GM12891 (cell line): ENCODE measurements at regions not wholly inside any gene's neighbourhood (a gene's known extent, or its start where the extent isn't known, plus 50 kb on each side); places are given as distances from the start of the nearest gene placed in this dataset.

Source experiments
- PAX5 ChIP-seq: IDR thresholded peaks from 2 replicates; pipeline ENCODE4 v1.6.1; 2011; ENCODE audit warnings: low read length, moderate library complexity, mild to moderate bottlenecking; ENCODE audit not compliant: insufficient read depth, severe bottlenecking
- POLR2A ChIP-seq: IDR thresholded peaks from 2 replicates; pipeline ENCODE4 v1.6.1; 2011; ENCODE audit warnings: low read depth, low read length, control low read depth
- POLR2AphosphoS5 ChIP-seq: IDR thresholded peaks from 2 replicates; pipeline ENCODE4 v1.6.1; 2011; ENCODE audit warnings: low read depth, low read length, control low read depth
- POU2F2 ChIP-seq: IDR thresholded peaks from 2 replicates; pipeline ENCODE4 v1.6.1; 2011; ENCODE audit warnings: low read depth, mild to moderate bottlenecking, control low read depth, low read length, moderate library complexity
- SPI1 ChIP-seq: IDR thresholded peaks from 2 replicates; pipeline ENCODE4 v1.6.1; 2011; ENCODE audit warnings: low read depth, low read length, control low read depth
- TAF1 ChIP-seq: IDR thresholded peaks from 2 replicates; pipeline ENCODE4 v1.6.1; 2011; ENCODE audit warnings: low read depth, low read length, control low read depth

DNA sequence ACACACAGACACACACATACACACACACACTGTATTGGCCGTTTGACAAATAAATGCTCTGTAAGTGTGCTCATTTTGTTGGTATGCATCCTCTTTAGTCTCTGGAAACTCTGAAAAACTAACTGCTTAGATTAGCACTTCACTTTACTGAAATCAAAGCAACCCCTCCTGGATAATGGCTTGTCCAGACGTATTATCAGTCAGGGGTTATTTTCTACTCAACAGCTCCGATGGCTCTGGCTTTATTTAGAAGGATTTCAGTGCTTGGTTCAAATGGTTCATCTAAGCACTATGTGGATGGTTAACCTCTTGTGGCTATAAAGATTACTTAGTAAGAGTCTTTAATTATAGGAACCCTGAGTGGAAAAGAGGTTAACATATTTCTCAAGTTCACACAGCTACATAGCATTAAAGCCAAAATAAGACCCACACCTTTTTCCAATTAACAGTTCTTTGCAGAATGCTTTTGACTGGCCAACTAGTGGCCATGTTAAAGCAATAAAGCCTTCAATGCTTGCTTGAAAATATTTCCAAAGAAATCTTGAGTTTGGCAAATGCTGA is 516.1 kb upstream of the NAALADL2 start:
- no peak for TF ChIP-seq SPI1
- TF ChIP-seq POLR2A, result no peak
- no peak for TF ChIP-seq TAF1
- TF ChIP-seq PAX5, result no peak
- no peak for TF ChIP-seq POLR2AphosphoS5
- TF ChIP-seq POU2F2, result no peak
